GM13976 (cell line): ENCODE measurements at regions not wholly inside any gene's neighbourhood (a gene's known extent, or its start where the extent isn't known, plus 50 kb on each side); places are given as distances from the start of the nearest gene placed in this dataset.

Source experiments
- DNase-seq: peaks from one replicate; pipeline ENCODE4 v3.0.0; 2012; ENCODE audit warnings: low spot score
- in situ Hi-C: fragments of 300-500 bp; cut with MboI; formaldehyde crosslinking; loops from one replicate; pipeline ENCODE4 v1.12.0; 2022; ENCODE audit warnings: low sequenced_read_pairs, mixed read lengths, inconsistent platforms; ENCODE audit not compliant: unreplicated experiment
- TF ChIP-seq, protein P1 (sequence below): IDR thresholded peaks from 2 replicates; pipeline ENCODE4 v1.5.1; 2012; ENCODE audit warnings: borderline replicate concordance, mild to moderate bottlenecking; ENCODE audit not compliant: insufficient read depth; ENCODE audit errors: extremely low read depth, missing control alignments, control extremely low read depth

- in situ Hi-C loops = no loop called here
- TF ChIP-seq, protein P1, sequence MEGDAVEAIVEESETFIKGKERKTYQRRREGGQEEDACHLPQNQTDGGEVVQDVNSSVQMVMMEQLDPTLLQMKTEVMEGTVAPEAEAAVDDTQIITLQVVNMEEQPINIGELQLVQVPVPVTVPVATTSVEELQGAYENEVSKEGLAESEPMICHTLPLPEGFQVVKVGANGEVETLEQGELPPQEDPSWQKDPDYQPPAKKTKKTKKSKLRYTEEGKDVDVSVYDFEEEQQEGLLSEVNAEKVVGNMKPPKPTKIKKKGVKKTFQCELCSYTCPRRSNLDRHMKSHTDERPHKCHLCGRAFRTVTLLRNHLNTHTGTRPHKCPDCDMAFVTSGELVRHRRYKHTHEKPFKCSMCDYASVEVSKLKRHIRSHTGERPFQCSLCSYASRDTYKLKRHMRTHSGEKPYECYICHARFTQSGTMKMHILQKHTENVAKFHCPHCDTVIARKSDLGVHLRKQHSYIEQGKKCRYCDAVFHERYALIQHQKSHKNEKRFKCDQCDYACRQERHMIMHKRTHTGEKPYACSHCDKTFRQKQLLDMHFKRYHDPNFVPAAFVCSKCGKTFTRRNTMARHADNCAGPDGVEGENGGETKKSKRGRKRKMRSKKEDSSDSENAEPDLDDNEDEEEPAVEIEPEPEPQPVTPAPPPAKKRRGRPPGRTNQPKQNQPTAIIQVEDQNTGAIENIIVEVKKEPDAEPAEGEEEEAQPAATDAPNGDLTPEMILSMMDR = no peak
- DNase-seq = no peak
These were observed 405.2 kb downstream of the INSC start for GRCh38 chr11:15519911-15520310.

DNA sequence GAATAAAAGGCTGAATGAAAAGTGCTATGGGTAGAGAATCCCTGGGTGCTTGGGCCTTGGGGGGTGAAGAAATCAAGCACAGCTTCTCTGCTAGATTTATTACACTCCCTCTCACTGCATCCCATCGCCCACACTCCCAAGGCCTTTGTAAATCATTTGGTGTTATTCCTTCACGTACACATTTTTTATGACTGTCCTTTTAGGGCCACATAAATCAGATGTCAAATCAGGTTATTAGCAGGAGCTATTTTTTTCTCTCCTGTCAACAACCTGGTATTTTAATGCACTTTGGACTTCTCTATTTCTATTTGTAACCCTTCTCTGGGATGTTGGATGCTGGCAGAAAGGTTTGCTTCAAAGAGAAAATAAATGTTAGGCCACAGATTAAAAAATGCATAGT, 408.8 kb downstream of the INSC start:
- in situ Hi-C loops = no loop called here
- no peak for DNase-seq
- TF ChIP-seq, protein P1 = no peak

DNA sequence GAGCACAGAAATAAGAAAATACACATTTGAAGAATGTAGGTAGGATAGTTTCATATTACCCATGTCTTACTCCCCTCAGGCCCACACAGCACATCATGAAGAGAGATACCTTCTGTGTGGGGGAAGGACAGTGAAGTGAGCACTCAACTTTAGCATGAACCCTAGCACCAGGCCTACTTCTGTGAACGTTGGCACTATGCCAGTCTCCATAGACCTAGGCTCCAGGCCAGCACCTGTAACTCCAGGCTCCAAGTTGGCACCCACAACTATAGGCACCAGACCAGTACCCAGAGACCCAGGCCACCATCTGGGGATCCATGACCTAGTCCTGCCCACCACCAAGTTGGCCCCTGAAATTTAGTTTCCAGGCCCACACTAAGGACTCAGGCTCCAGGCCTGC, 410.9 kb downstream of the INSC start:
- in situ Hi-C loops = no loop called here
- no peak for DNase-seq
- TF ChIP-seq, protein P1 = no peak

DNA sequence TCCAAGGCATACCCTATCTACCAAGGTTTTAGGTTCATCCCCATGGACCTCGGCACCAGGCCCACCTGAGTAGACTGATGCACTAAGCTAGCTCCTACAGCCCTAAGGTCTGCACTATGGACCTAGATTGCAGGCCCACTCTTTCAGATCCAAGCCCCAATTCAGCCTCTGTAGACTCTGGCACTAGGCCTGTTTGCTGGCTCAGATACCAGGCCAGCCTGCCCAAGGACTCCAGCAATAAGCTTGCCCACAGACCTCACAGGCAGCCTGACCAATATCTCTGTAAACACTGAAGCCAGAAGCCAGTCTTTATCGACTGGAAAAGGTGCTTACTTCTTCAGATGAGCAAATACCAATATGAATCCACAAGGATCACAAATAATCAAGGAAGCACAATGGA, 411.3 kb downstream of the INSC start:
- no peak for DNase-seq
- in situ Hi-C loops = no loop called here
- TF ChIP-seq, protein P1 = no peak

DNA sequence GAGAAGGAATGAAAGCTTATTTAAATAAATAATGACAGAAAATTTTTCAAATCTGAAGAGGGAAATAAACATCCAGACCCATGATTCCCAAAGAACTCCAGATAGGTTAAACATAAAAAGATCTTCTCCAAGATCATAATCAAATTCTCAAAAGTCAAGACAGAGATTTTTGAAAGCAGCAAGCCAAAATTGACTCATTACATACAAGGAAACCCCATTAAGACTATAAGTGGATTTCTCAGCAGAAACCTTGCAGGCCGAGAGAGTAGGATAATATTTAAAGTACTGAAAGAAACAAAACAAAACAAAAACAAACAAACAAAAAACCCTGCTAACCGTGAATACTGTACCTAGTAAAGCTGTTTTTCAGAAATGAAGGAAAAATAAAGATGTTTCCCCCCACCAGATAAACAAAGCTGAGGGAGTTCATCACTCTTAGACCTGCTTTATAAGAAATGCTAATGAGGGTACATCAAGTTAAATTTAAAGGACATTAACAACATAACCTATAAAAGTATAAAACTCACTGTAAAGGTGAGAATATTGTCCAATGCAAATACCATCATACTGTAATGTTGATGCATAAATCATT, 412.2 kb downstream of the INSC start:
- in situ Hi-C loops = no loop called here
- TF ChIP-seq, protein P1 = no peak
- DNase-seq = no peak

DNA sequence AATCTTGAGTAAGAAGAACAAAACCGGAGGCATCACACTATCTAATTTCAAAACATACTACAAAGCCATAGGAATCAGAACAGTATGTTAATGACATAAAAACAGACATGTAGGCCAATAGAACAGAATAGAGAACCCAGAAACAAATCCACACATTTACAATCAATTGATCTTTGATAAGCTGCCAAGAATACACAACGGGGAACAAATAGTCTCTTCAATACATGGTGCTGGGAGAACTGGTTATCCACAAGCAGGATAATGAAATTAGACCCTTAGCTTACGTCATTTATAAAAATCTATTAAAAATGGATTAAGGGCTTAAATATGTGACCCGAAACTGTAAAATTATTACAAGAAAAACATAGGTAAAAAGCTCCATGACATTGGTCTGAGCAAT, 417.7 kb downstream of the INSC start:
- DNase-seq = no peak
- TF ChIP-seq, protein P1 = no peak
- in situ Hi-C loops = no loop called here
